Loucy (cell line): ENCODE measurements at regions not wholly inside any gene's neighbourhood (a gene's known extent, or its start where the extent isn't known, plus 50 kb on each side); places are given as distances from the start of the nearest gene placed in this dataset.

ENCODE experiments used
- EZH2phosphoT487 ChIP-seq: fragments of 200-600 bp; IDR thresholded peaks from 2 replicates; pipeline ENCODE4 v1.6.1; 2018; ENCODE audit warnings: antibody characterized with exemption, mild to moderate bottlenecking, moderate library complexity, borderline replicate concordance
- TF ChIP-seq, protein P1 (sequence below): fragments of 200-600 bp; sonication (generic); conservative IDR thresholded peaks from 2 replicates; pipeline ENCODE4 v1.5.1; 2014; ENCODE audit warnings: mild to moderate bottlenecking, antibody characterized with exemption, low read length

DNA sequence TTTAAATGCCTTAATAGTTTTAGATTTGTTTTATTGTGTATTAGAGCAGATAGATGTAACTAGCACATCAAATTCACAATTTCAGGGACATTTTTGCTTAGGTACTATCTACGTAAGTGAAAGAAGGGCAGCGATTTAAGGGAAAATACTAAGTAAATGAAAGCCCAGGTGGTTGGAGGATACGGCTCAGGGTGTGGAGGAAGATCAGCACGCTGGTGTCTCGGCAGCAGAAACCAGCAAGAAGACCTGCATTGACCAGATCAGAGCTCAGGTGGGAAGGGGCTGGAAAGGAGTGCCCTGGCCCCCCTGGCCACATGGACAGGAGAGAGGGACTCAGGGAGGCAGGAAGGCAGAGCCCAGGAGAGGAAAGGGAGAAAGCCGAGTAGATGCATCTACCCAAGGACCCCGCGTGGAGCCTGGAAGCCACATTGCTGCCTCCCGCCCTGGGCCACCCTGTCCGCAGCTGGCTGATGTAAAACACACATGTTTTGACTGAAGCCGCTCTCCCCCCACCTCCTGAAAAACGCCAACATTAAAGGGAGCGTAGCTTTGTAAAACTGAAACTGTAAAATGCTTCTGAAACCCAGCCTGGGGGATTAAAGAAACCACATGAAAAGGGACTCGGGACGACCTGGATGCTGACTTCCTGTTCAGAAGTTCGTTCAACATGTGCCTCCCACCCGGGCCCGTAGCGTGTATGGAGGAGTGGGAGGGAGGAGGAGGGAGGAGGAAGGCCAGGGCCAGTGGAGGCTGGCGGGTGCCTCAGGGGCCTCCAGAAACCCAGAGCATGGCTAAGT is 72.6 kb upstream of the TARDBP start:
- TF ChIP-seq, protein P1, sequence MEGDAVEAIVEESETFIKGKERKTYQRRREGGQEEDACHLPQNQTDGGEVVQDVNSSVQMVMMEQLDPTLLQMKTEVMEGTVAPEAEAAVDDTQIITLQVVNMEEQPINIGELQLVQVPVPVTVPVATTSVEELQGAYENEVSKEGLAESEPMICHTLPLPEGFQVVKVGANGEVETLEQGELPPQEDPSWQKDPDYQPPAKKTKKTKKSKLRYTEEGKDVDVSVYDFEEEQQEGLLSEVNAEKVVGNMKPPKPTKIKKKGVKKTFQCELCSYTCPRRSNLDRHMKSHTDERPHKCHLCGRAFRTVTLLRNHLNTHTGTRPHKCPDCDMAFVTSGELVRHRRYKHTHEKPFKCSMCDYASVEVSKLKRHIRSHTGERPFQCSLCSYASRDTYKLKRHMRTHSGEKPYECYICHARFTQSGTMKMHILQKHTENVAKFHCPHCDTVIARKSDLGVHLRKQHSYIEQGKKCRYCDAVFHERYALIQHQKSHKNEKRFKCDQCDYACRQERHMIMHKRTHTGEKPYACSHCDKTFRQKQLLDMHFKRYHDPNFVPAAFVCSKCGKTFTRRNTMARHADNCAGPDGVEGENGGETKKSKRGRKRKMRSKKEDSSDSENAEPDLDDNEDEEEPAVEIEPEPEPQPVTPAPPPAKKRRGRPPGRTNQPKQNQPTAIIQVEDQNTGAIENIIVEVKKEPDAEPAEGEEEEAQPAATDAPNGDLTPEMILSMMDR: no peak
- no peak for TF ChIP-seq EZH2phosphoT487
